ENCODE measurements at regions not wholly inside any gene's neighbourhood (a gene's known extent, or its start where the extent isn't known, plus 50 kb on each side); places are given as distances from the start of the nearest gene placed in this dataset.
"Not testable (repeated sequence)": the region's sequence is repeated elsewhere in the genome, so short reads cannot be mapped to it uniquely, and the experiment has no call there.

- not testable (repeated sequence) for H3K4me3 ChIP-seq (ENCODE audit: low read length); H3K36me3 ChIP-seq (ENCODE audit: control insufficient read depth, insufficient read depth, low read length); DNase-seq; H3K9me3 ChIP-seq (ENCODE audit: control insufficient read depth, low read depth, low read length); H3K27ac ChIP-seq (ENCODE audit: low read length); H3K27me3 ChIP-seq (ENCODE audit: control insufficient read depth, insufficient read depth, low read length)
- no CpG with 5 or more reads among the region's 6 CpGs for WGBS (ENCODE audit: insufficient coverage, low lambda C conversion rate)
- peaks cover 14% of the 10 kb centered on the region for H3K4me1 ChIP-seq (ENCODE audit: control insufficient read depth, insufficient read depth, low read length)
Measured at GRCh38 chr3:32042867-32043266, 61.3 kb downstream of the ZNF860 start.

- Histone ChIP-seq H3K27me3 (ENCODE audit: control insufficient read depth, insufficient read depth, low read length) (no peaks in the 10 kb centered on the region), H3K27ac (ENCODE audit: low read length) (peak overlapping the region; percentile 52), H3K4me1 (ENCODE audit: control insufficient read depth, insufficient read depth, low read length) (peaks cover 14% of the 10 kb centered on the region), H3K4me3 (ENCODE audit: low read length) (no peak overlapping the region), H3K9me3 (ENCODE audit: control insufficient read depth, low read depth, low read length) (no peaks in the 10 kb centered on the region), H3K36me3 (ENCODE audit: control insufficient read depth, insufficient read depth, low read length) (no peaks in the 10 kb centered on the region)
- WGBS (ENCODE audit: insufficient coverage, low lambda C conversion rate): 17% methylated on average over 1 of the region's 5 CpGs
- DNase-seq: peak; percentile 48 to 73
Measured at GRCh38 chr3:32045091-32045915, 61.1 kb upstream of the GPD1L start.

GRCh38 chr3:32046102-32046501, 60.3 kb upstream of the GPD1L start:
- Histone ChIP-seq H3K36me3 (ENCODE audit: control insufficient read depth, insufficient read depth, low read length) (no peaks in the 10 kb centered on the region), H3K4me3 (ENCODE audit: low read length) (no peak overlapping the region), H3K27ac (ENCODE audit: low read length) (no peak overlapping the region), H3K9me3 (ENCODE audit: control insufficient read depth, low read depth, low read length) (no peaks in the 10 kb centered on the region), H3K27me3 (ENCODE audit: control insufficient read depth, insufficient read depth, low read length) (no peaks in the 10 kb centered on the region), H3K4me1 (ENCODE audit: control insufficient read depth, insufficient read depth, low read length) (peaks cover 14% of the 10 kb centered on the region)
- DNase-seq: no peak
- WGBS (ENCODE audit: insufficient coverage, low lambda C conversion rate): 100% methylated on average over 1 of the region's 1 CpG

GRCh38 chr3:32048487-32049182, 57.8 kb upstream of the GPD1L start:
- DNase-seq: no peak
- Histone ChIP-seq H3K27me3 (ENCODE audit: control insufficient read depth, insufficient read depth, low read length) (no peaks in the 10 kb centered on the region), H3K4me1 (ENCODE audit: control insufficient read depth, insufficient read depth, low read length) (peaks cover 14% of the 10 kb centered on the region), H3K27ac (ENCODE audit: low read length) (no peak overlapping the region), H3K9me3 (ENCODE audit: control insufficient read depth, low read depth, low read length) (no peaks in the 10 kb centered on the region), H3K36me3 (ENCODE audit: control insufficient read depth, insufficient read depth, low read length) (no peaks in the 10 kb centered on the region), H3K4me3 (ENCODE audit: low read length) (no peak overlapping the region)
- no CpG with 5 or more reads among the region's 4 CpGs for WGBS (ENCODE audit: insufficient coverage, low lambda C conversion rate)

- peaks cover 11% of the 10 kb centered on the region for H3K4me1 ChIP-seq (ENCODE audit: control insufficient read depth, insufficient read depth, low read length)
Measured at GRCh38 chr3:32049916-32050315, 56.5 kb upstream of the GPD1L start.

GRCh38 chr3:32052230-32052629, 54.2 kb upstream of the GPD1L start:
- H3K4me3 ChIP-seq (ENCODE audit: low read length); H3K9me3 ChIP-seq (ENCODE audit: control insufficient read depth, low read depth, low read length); H3K36me3 ChIP-seq (ENCODE audit: control insufficient read depth, insufficient read depth, low read length); H3K27ac ChIP-seq (ENCODE audit: low read length); DNase-seq; H3K27me3 ChIP-seq (ENCODE audit: control insufficient read depth, insufficient read depth, low read length); H3K4me1 ChIP-seq (ENCODE audit: control insufficient read depth, insufficient read depth, low read length): not testable (repeated sequence)
- WGBS (ENCODE audit: insufficient coverage, low lambda C conversion rate): no CpG with 5 or more reads among the region's 2 CpGs

More at GRCh38 chr3:32049916-32050315, 56.5 kb upstream of the GPD1L start:
- no peaks in the 10 kb centered on the region for H3K27me3 ChIP-seq (ENCODE audit: control insufficient read depth, insufficient read depth, low read length)
- H3K9me3 ChIP-seq (ENCODE audit: control insufficient read depth, low read depth, low read length): no peaks in the 10 kb centered on the region
- DNase-seq: no peak
- no peak overlapping the region for H3K4me3 ChIP-seq (ENCODE audit: low read length)
- WGBS (ENCODE audit: insufficient coverage, low lambda C conversion rate): no CpG with 5 or more reads among the region's 1 CpG
- H3K27ac ChIP-seq (ENCODE audit: low read length): no peak overlapping the region
- no peaks in the 10 kb centered on the region for H3K36me3 ChIP-seq (ENCODE audit: control insufficient read depth, insufficient read depth, low read length)

GRCh38 chr3:32052851-32053250, 53.6 kb upstream of the GPD1L start:
- 33% methylated on average over 2 of the region's 5 CpGs for WGBS (ENCODE audit: insufficient coverage, low lambda C conversion rate)
- H3K36me3 ChIP-seq (ENCODE audit: control insufficient read depth, insufficient read depth, low read length); H3K4me1 ChIP-seq (ENCODE audit: control insufficient read depth, insufficient read depth, low read length); DNase-seq; H3K27ac ChIP-seq (ENCODE audit: low read length); H3K27me3 ChIP-seq (ENCODE audit: control insufficient read depth, insufficient read depth, low read length); H3K4me3 ChIP-seq (ENCODE audit: low read length); H3K9me3 ChIP-seq (ENCODE audit: control insufficient read depth, low read depth, low read length): not testable (repeated sequence)

- DNase-seq: peak; percentile 49 to 72
- H3K27ac ChIP-seq (ENCODE audit: low read length): peak overlapping the region; percentile 47
- no CpG with 5 or more reads among the region's 5 CpGs for WGBS (ENCODE audit: insufficient coverage, low lambda C conversion rate)
Measured at GRCh38 chr3:32056559-32057290, 49.7 kb upstream of the GPD1L start.

More at GRCh38 chr3:32056559-32057290, 49.7 kb upstream of the GPD1L start:
- Histone ChIP-seq H3K27me3 (ENCODE audit: control insufficient read depth, insufficient read depth, low read length) (no peaks in the 10 kb centered on the region), H3K4me1 (ENCODE audit: control insufficient read depth, insufficient read depth, low read length) (peaks cover 10% of the 10 kb centered on the region), H3K36me3 (ENCODE audit: control insufficient read depth, insufficient read depth, low read length) (no peaks in the 10 kb centered on the region), H3K4me3 (ENCODE audit: low read length) (no peak overlapping the region), H3K9me3 (ENCODE audit: control insufficient read depth, low read depth, low read length) (peaks cover 3% of the 10 kb centered on the region)
